C4-2B (cell line): ENCODE measurements at regions not wholly inside any gene's neighbourhood (a gene's known extent, or its start where the extent isn't known, plus 50 kb on each side); places are given as distances from the start of the nearest gene placed in this dataset.

Source experiments
- ZFX ChIP-seq: fragments of 450-650 bp; IDR thresholded peaks from 2 replicates; pipeline ENCODE4 v1.6.1; 2017
- TF ChIP-seq, protein P1 (sequence below): fragments of 450-650 bp; conservative IDR thresholded peaks from 2 replicates; pipeline ENCODE4 v1.5.1; 2017; ENCODE audit warnings: mild to moderate bottlenecking

DNA sequence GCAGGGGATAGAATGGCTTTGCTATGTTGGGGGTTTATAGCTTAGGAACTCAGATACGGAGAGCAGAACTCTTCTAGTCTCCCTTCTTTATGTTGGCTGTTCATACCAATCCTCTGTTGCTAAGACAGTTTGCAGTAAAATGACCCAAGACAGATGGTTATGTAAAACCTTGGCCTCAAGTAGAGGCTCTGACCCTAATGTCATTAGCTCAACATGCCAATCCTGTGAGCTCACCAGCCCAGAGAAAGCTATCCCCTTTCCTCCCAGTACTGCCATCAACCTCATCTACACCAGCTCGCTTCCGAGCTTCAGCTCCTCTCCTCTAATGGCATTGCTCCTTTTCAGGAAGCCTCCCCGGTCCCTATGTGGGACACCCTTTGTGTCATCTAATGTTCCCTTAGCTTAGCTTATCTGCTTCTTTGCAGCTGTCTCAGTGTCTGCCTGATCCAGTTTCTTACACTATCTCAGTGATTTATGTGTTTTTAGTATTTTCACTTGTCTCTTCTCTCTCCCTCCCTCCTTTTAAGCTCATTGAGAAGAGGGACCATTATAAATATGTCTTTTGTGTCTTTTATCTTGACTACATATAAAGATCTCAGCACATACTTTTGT is 281.3 kb upstream of the CLINT1 start:
- TF ChIP-seq, protein P1, sequence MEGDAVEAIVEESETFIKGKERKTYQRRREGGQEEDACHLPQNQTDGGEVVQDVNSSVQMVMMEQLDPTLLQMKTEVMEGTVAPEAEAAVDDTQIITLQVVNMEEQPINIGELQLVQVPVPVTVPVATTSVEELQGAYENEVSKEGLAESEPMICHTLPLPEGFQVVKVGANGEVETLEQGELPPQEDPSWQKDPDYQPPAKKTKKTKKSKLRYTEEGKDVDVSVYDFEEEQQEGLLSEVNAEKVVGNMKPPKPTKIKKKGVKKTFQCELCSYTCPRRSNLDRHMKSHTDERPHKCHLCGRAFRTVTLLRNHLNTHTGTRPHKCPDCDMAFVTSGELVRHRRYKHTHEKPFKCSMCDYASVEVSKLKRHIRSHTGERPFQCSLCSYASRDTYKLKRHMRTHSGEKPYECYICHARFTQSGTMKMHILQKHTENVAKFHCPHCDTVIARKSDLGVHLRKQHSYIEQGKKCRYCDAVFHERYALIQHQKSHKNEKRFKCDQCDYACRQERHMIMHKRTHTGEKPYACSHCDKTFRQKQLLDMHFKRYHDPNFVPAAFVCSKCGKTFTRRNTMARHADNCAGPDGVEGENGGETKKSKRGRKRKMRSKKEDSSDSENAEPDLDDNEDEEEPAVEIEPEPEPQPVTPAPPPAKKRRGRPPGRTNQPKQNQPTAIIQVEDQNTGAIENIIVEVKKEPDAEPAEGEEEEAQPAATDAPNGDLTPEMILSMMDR, result no peak
- no peak for TF ChIP-seq ZFX
